CD1c-positive myeloid dendritic cell (primary cell): ENCODE measurements at regions not wholly inside any gene's neighbourhood (a gene's known extent, or its start where the extent isn't known, plus 50 kb on each side); places are given as distances from the start of the nearest gene placed in this dataset.
"Not testable (repeated sequence)": the region's sequence is repeated elsewhere in the genome, so short reads cannot be mapped to it uniquely, and the experiment has no call there.

Source experiments
- DNase-seq: peaks from one replicate; pipeline ENCODE4 v3.0.0-alpha.2; 2016; ENCODE audit errors: extremely low spot score

- no peak for DNase-seq
Observed at GRCh38 chr5:86536396-86536795, 81.3 kb upstream of the COX7C start.

DNA sequence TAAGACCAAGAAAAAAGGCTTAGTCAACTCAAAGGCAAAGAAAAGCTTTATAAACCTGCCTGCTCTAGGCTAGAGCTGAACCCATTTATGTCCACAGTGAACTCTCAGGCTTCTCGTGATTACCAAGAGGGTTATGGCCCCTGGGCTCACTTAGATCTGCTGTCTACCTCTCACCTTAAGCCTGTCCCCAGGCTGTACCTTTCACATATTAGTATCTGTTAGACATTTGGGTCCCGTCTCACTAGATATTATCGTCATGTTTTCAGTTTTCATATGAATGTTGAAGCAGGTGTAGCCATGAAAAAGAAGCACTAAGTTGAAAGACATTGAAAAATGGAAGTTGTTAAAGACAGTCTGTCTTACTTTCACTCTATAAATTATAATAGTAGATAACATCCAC lies 75.2 kb upstream of the COX7C start:
- no peak for DNase-seq

DNA sequence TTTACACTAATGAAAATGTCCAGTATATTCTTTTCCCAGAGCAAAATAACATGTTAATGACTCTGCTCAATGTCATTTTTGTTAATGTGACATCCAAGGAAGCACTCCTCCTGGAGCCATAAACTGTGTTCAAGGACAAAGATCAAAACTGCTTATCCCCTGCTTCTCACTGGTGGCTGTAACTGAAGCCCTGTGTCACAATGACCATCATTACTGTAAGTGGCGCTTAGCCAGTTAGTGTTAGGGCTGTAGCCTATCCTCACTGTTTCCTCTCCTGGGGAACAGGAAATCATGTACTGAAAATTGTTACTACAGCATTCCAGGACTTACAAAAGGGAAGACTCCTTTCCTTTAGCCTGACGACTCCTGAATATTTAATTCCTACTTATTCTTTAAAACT lies 71.7 kb upstream of the COX7C start:
- no peak for DNase-seq

GRCh38 chr5:86546582-86546981 lies 71.2 kb upstream of the COX7C start:
- DNase-seq: no peak

- no peak for DNase-seq
Observed at GRCh38 chr5:86554638-86555037, 63.1 kb upstream of the COX7C start.

DNA sequence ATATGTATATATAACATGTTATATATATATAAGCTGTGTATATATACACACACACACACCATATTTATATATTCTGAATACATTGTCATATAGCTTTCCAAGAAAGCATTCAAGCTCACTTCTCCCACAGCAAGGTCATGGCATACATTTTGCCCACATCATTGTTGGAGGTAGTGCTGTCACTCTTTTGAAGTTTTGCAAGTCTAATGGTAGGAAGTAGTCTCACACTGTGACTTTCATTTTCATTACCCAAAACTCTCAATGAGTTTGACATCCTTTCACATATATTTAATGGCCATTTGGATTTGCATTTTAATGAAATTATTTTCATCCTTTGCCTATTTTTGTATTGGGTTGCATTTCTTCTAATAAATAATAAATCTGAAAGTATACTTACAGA lies 59.8 kb upstream of the COX7C start:
- no peak for DNase-seq

GRCh38 chr5:86565197-86565789 lies 52.4 kb upstream of the COX7C start:
- no peak for DNase-seq

DNA sequence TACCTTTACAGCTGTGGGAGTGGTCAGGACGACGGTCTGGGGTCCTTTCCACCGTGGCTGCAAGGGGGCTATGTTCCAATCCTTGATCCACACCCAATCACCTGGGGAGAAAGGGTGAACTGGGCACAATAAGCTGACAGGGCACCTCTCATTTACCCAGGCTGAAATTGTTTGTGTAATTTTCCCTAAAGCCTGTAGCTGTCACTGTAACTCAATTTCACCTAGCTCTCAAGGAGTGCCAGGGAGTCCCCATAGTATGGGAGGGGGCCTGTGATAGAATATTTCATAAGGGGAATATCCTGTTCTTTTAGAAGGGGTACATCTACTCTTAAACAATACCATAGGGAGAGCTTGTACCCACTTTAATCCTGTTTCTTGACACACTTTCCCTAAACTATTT lies 51.7 kb upstream of the COX7C start:
- DNase-seq: not testable (repeated sequence)
